ENCODE measurements at regions not wholly inside any gene's neighbourhood (a gene's known extent, or its start where the extent isn't known, plus 50 kb on each side); places are given as distances from the start of the nearest gene placed in this dataset.

- H3K27ac ChIP-seq (ENCODE audit: low read depth, low read length) = no peak overlapping the region
- no peaks in the 10 kb centered on the region for H3K9me3 ChIP-seq (ENCODE audit: control insufficient read depth in 3 of 3, low read length in 3 of 3)
- H3K27me3 ChIP-seq (ENCODE audit: control insufficient read depth in 3 of 3, insufficient read depth in 3 of 3, low read length in 3 of 3) = no peaks in the 10 kb centered on the region
- H3K4me1 ChIP-seq (ENCODE audit: control insufficient read depth in 3 of 3, insufficient read depth in 3 of 3, low read length in 3 of 3) = no peaks in the 10 kb centered on the region
- H3K4me3 ChIP-seq (ENCODE audit: low read length in 3 of 3) = no peak overlapping the region
- no peak overlapping the region for H3K9ac ChIP-seq (ENCODE audit: low read depth in 1 of 3, low read length in 3 of 3)
- H3K36me3 ChIP-seq (ENCODE audit: control insufficient read depth in 3 of 3, insufficient read depth in 3 of 3, low read length in 3 of 3) = no peaks in the 10 kb centered on the region
Observed at GRCh38 chr3:162863579-162863978, 1367.0 kb downstream of the OTOL1 start.

GRCh38 chr3:162865466-162865865 is 1368.9 kb downstream of the OTOL1 start:
- no peaks in the 10 kb centered on the region for H3K4me1 ChIP-seq (ENCODE audit: control insufficient read depth in 3 of 3, insufficient read depth in 3 of 3, low read length in 3 of 3)
- no peaks in the 10 kb centered on the region for H3K9me3 ChIP-seq (ENCODE audit: control insufficient read depth in 3 of 3, low read length in 3 of 3)
- H3K27ac ChIP-seq (ENCODE audit: low read depth, low read length) = no peak overlapping the region
- no peaks in the 10 kb centered on the region for H3K27me3 ChIP-seq (ENCODE audit: control insufficient read depth in 3 of 3, insufficient read depth in 3 of 3, low read length in 3 of 3)
- H3K36me3 ChIP-seq (ENCODE audit: control insufficient read depth in 3 of 3, insufficient read depth in 3 of 3, low read length in 3 of 3) = no peaks in the 10 kb centered on the region
- no peak overlapping the region for H3K4me3 ChIP-seq (ENCODE audit: low read length in 3 of 3)
- no peak overlapping the region for H3K9ac ChIP-seq (ENCODE audit: low read depth in 1 of 3, low read length in 3 of 3)

GRCh38 chr3:162879021-162879562 is 1382.5 kb downstream of the OTOL1 start:
- H3K9ac ChIP-seq (ENCODE audit: low read depth in 1 of 3, low read length in 3 of 3) = no peak overlapping the region
- H3K36me3 ChIP-seq (ENCODE audit: control insufficient read depth in 3 of 3, insufficient read depth in 3 of 3, low read length in 3 of 3) = no peaks in the 10 kb centered on the region
- H3K4me1 ChIP-seq (ENCODE audit: control insufficient read depth in 3 of 3, insufficient read depth in 3 of 3, low read length in 3 of 3) = no peaks in the 10 kb centered on the region
- H3K27me3 ChIP-seq (ENCODE audit: control insufficient read depth in 3 of 3, insufficient read depth in 3 of 3, low read length in 3 of 3) = no peaks in the 10 kb centered on the region
- H3K9me3 ChIP-seq (ENCODE audit: control insufficient read depth in 3 of 3, low read length in 3 of 3) = no peaks in the 10 kb centered on the region
- no peak overlapping the region for H3K4me3 ChIP-seq (ENCODE audit: low read length in 3 of 3)
- H3K27ac ChIP-seq (ENCODE audit: low read depth, low read length) = no peak overlapping the region

- Histone ChIP-seq H3K9ac (ENCODE audit: low read depth in 1 of 3, low read length in 3 of 3) (no peak overlapping the region), H3K36me3 (ENCODE audit: control insufficient read depth in 3 of 3, insufficient read depth in 3 of 3, low read length in 3 of 3) (no peaks in the 10 kb centered on the region), H3K4me1 (ENCODE audit: control insufficient read depth in 3 of 3, insufficient read depth in 3 of 3, low read length in 3 of 3) (no peaks in the 10 kb centered on the region), H3K9me3 (ENCODE audit: control insufficient read depth in 3 of 3, low read length in 3 of 3) (no peaks in the 10 kb centered on the region), H3K4me3 (ENCODE audit: low read length in 3 of 3) (no peak overlapping the region), H3K27me3 (ENCODE audit: control insufficient read depth in 3 of 3, insufficient read depth in 3 of 3, low read length in 3 of 3) (no peaks in the 10 kb centered on the region), H3K27ac (ENCODE audit: low read depth, low read length) (no peak overlapping the region)
Observed at GRCh38 chr3:162884373-162884772, 1387.8 kb downstream of the OTOL1 start.

GRCh38 chr3:162892921-162893793 is 1396.5 kb downstream of the OTOL1 start:
- H3K36me3 ChIP-seq (ENCODE audit: control insufficient read depth in 3 of 3, insufficient read depth in 3 of 3, low read length in 3 of 3) = no peaks in the 10 kb centered on the region
- no peak overlapping the region for H3K4me3 ChIP-seq (ENCODE audit: low read length in 3 of 3)
- no peaks in the 10 kb centered on the region for H3K27me3 ChIP-seq (ENCODE audit: control insufficient read depth in 3 of 3, insufficient read depth in 3 of 3, low read length in 3 of 3)
- no peak overlapping the region for H3K27ac ChIP-seq (ENCODE audit: low read depth, low read length)
- H3K9me3 ChIP-seq (ENCODE audit: control insufficient read depth in 3 of 3, low read length in 3 of 3) = no peaks in the 10 kb centered on the region
- no peak overlapping the region for H3K9ac ChIP-seq (ENCODE audit: low read depth in 1 of 3, low read length in 3 of 3)
- H3K4me1 ChIP-seq (ENCODE audit: control insufficient read depth in 3 of 3, insufficient read depth in 3 of 3, low read length in 3 of 3) = no peaks in the 10 kb centered on the region

- Histone ChIP-seq H3K4me1 (ENCODE audit: control insufficient read depth in 3 of 3, insufficient read depth in 3 of 3, low read length in 3 of 3) (no peaks in the 10 kb centered on the region), H3K9me3 (ENCODE audit: control insufficient read depth in 3 of 3, low read length in 3 of 3) (no peaks in the 10 kb centered on the region), H3K27ac (ENCODE audit: low read depth, low read length) (no peak overlapping the region), H3K4me3 (ENCODE audit: low read length in 3 of 3) (no peak overlapping the region), H3K27me3 (ENCODE audit: control insufficient read depth in 3 of 3, insufficient read depth in 3 of 3, low read length in 3 of 3) (no peaks in the 10 kb centered on the region), H3K36me3 (ENCODE audit: control insufficient read depth in 3 of 3, insufficient read depth in 3 of 3, low read length in 3 of 3) (no peaks in the 10 kb centered on the region), H3K9ac (ENCODE audit: low read depth in 1 of 3, low read length in 3 of 3) (no peak overlapping the region)
Observed at GRCh38 chr3:162897291-162897690, 1400.7 kb downstream of the OTOL1 start.

GRCh38 chr3:162932503-162932902 is 1435.9 kb downstream of the OTOL1 start:
- Histone ChIP-seq H3K9ac (ENCODE audit: low read depth in 1 of 3, low read length in 3 of 3) (no peak overlapping the region), H3K4me1 (ENCODE audit: control insufficient read depth in 3 of 3, insufficient read depth in 3 of 3, low read length in 3 of 3) (no peaks in the 10 kb centered on the region), H3K36me3 (ENCODE audit: control insufficient read depth in 3 of 3, insufficient read depth in 3 of 3, low read length in 3 of 3) (no peaks in the 10 kb centered on the region), H3K27ac (ENCODE audit: low read depth, low read length) (no peak overlapping the region), H3K27me3 (ENCODE audit: control insufficient read depth in 3 of 3, insufficient read depth in 3 of 3, low read length in 3 of 3) (no peaks in the 10 kb centered on the region), H3K9me3 (ENCODE audit: control insufficient read depth in 3 of 3, low read length in 3 of 3) (no peaks in the 10 kb centered on the region), H3K4me3 (ENCODE audit: low read length in 3 of 3) (no peak overlapping the region)

GRCh38 chr3:162933656-162934055 is 1437.0 kb downstream of the OTOL1 start:
- Histone ChIP-seq H3K9me3 (ENCODE audit: control insufficient read depth in 3 of 3, low read length in 3 of 3) (no peaks in the 10 kb centered on the region), H3K27me3 (ENCODE audit: control insufficient read depth in 3 of 3, insufficient read depth in 3 of 3, low read length in 3 of 3) (no peaks in the 10 kb centered on the region), H3K36me3 (ENCODE audit: control insufficient read depth in 3 of 3, insufficient read depth in 3 of 3, low read length in 3 of 3) (no peaks in the 10 kb centered on the region), H3K27ac (ENCODE audit: low read depth, low read length) (no peak overlapping the region), H3K4me1 (ENCODE audit: control insufficient read depth in 3 of 3, insufficient read depth in 3 of 3, low read length in 3 of 3) (no peaks in the 10 kb centered on the region), H3K9ac (ENCODE audit: low read depth in 1 of 3, low read length in 3 of 3) (no peak overlapping the region), H3K4me3 (ENCODE audit: low read length in 3 of 3) (no peak overlapping the region)

- H3K27ac ChIP-seq (ENCODE audit: low read depth, low read length) = no peak overlapping the region
- no peak overlapping the region for H3K4me3 ChIP-seq (ENCODE audit: low read length in 3 of 3)
- no peaks in the 10 kb centered on the region for H3K36me3 ChIP-seq (ENCODE audit: control insufficient read depth in 3 of 3, insufficient read depth in 3 of 3, low read length in 3 of 3)
- H3K9me3 ChIP-seq (ENCODE audit: control insufficient read depth in 3 of 3, low read length in 3 of 3) = no peaks in the 10 kb centered on the region
- no peaks in the 10 kb centered on the region for H3K4me1 ChIP-seq (ENCODE audit: control insufficient read depth in 3 of 3, insufficient read depth in 3 of 3, low read length in 3 of 3)
- no peak overlapping the region for H3K9ac ChIP-seq (ENCODE audit: low read depth in 1 of 3, low read length in 3 of 3)
- no peaks in the 10 kb centered on the region for H3K27me3 ChIP-seq (ENCODE audit: control insufficient read depth in 3 of 3, insufficient read depth in 3 of 3, low read length in 3 of 3)
Observed at GRCh38 chr3:162936706-162937105, 1440.1 kb downstream of the OTOL1 start.

GRCh38 chr3:162938083-162938482 is 1441.5 kb downstream of the OTOL1 start:
- Histone ChIP-seq H3K36me3 (ENCODE audit: control insufficient read depth in 3 of 3, insufficient read depth in 3 of 3, low read length in 3 of 3) (no peaks in the 10 kb centered on the region), H3K9ac (ENCODE audit: low read depth in 1 of 3, low read length in 3 of 3) (no peak overlapping the region), H3K27me3 (ENCODE audit: control insufficient read depth in 3 of 3, insufficient read depth in 3 of 3, low read length in 3 of 3) (no peaks in the 10 kb centered on the region), H3K9me3 (ENCODE audit: control insufficient read depth in 3 of 3, low read length in 3 of 3) (no peaks in the 10 kb centered on the region), H3K27ac (ENCODE audit: low read depth, low read length) (no peak overlapping the region), H3K4me3 (ENCODE audit: low read length in 3 of 3) (no peak overlapping the region), H3K4me1 (ENCODE audit: control insufficient read depth in 3 of 3, insufficient read depth in 3 of 3, low read length in 3 of 3) (no peaks in the 10 kb centered on the region)

Measured in skeletal muscle tissue (tissue), 3 donors.